Umbilical cord (tissue), 1 donor: ENCODE measurements at regions not wholly inside any gene's neighbourhood (a gene's known extent, or its start where the extent isn't known, plus 50 kb on each side); places are given as distances from the start of the nearest gene placed in this dataset.

ENCODE experiments used
- DNase-seq: peaks from one replicate; pipeline ENCODE4 v3.0.0-alpha.2; 2015; ENCODE audit warnings: low spot score

- DNase-seq = peak; percentile 23
Observed at GRCh38 chr14:98144964-98145363, 1127.0 kb downstream of the BCL11B start.

GRCh38 chr14:98146416-98146815, 1125.6 kb downstream of the BCL11B start:
- DNase-seq = no peak

- no peak for DNase-seq
Observed at GRCh38 chr14:98154254-98154653, 1117.7 kb downstream of the BCL11B start.

GRCh38 chr14:98156411-98156810, 1115.6 kb downstream of the BCL11B start:
- no peak for DNase-seq

DNA sequence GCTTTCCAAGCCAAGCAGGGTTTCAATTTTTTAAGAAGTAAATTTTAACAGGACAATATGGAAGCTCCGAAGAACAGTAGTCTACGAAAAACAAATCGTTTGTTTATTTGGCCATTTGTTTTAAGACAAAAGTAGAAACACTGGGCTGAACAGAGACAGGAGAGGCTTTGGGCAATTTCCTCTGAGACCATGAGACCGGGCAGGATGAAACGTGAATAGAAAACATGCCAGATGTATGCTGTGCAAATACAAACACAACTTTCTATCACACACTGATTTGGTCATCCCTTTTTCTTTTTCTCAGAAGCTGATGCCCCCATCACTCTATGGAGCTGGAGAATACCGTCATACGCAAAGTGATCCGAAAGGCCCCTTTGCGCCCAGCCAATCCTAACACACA, 1111.1 kb downstream of the BCL11B start:
- no peak for DNase-seq

DNA sequence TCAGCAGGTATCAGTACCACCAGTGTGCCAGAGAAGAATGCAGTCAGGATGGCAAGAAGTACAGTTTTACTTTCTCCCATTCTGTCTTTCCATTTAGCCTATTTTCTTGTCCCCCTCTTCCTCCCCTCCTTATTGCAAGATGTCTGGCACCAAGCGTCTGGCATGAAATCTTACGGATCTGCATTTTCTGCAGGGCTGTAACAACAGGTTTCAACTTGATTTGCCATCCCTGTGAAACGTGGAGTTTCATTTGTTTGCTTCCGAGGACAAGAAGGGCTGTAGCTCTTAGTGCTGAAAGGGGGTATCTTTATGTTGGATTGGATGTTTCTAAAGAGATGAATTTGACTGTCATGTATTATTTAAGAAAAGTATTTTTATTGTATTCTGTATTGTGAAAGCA, 1110.6 kb downstream of the BCL11B start:
- peak; percentile 24 for DNase-seq

- DNase-seq = no peak
Observed at GRCh38 chr14:98162856-98163805, 1108.9 kb downstream of the BCL11B start.

- DNase-seq = no peak
Observed at GRCh38 chr14:98163873-98164272, 1108.1 kb downstream of the BCL11B start.

- DNase-seq = no peak
Observed at GRCh38 chr14:98165976-98166375, 1106.0 kb downstream of the BCL11B start.

GRCh38 chr14:98167275-98167674, 1104.7 kb downstream of the BCL11B start:
- DNase-seq = no peak

DNA sequence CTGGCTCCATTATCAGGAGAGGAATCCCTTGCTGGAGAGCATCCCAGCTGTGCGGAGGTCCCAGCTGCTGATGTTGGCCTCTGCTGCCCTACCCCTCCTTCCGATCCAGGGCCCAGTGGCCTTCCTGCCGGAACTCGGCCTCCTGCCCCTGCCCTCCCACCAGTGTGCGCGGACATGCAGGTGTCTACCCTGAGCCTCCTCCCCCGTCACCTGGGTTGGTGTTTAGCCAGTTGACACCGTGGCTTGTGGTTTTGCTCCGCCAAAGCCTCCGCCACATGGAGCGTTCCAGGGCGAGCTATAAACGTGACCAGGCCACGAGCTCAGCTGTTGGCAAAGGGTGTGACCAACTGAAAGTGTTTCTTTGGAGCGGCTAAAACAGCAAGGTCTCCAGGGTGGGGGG, 1104.3 kb downstream of the BCL11B start:
- no peak for DNase-seq

DNA sequence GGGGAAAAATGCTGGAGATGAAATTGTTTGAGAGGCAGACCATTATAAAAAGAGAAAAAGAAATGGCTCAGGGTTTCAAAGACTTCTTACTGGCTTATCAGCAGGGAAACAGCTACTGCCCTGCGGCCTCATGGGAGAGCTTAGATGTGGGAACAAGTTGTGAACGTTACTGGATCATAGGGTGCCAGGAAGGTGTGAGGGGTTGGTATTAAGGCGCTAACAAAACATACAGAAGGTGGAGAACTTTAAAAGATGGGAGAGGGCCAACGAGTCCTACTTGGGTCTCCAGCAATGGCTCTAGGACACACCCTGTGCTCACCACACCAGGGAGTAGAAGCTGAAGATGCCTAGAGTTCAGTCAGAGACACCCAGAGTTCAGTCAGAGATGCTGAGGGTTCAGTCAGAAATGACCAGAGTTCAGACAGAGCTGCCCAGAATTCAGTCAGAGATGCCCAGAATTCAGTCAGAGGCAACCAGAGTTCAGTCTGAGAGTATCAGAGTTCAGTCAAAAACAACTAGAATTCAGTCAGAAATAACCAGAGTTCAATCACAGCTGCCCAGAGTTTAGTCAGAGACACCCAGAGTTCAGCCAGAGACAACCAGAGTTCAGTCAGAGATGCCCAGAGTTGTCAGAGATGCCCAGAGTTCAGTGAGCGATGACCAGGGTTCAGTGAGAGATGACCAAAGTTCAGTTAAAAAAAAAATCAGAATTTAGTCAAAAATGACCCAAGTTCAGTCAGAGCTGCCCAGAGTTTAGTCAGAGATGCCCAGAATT, 1103.6 kb downstream of the BCL11B start:
- DNase-seq = no peak

- DNase-seq = no peak
Observed at GRCh38 chr14:98169170-98169587, 1102.8 kb downstream of the BCL11B start.

DNA sequence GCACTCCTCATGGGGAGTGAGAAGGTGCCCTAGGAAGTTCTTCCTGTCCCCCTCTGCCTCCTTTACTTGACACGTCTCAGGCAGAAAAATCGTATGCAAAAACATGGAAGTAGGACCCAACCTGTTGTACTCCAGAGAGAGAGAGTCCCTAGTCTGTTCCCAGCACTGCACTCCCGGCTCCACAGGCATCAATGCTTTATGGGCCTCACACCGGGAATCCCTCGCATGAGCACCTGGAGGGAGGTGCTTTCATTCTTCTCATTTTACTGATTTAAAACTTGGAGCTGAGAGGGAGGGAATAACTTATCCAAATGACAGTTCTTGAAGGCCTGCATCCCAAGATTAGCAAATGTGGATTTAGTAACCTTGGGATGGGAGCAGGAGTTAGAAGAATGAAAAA, 1101.4 kb downstream of the BCL11B start:
- DNase-seq = no peak

DNA sequence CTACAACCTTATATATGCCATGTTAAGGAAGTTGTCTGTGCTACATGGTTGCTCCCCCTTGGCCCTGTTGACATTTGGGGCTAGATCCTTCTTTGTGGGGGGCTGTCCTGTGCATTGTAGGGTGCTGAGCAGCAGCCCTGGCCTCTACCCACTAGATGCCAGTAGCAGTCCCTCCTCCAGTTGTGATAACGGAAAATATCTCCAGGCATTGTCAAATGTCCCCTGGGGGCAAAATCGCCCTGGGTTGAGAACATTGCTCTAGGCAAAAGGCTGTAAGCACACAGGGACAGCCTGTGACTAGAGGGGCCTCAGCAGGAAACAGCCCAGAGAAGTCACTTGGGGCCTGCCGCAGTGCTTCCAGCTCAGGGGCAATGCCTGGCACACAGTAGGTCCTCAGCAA, 1100.3 kb downstream of the BCL11B start:
- no peak for DNase-seq

DNA sequence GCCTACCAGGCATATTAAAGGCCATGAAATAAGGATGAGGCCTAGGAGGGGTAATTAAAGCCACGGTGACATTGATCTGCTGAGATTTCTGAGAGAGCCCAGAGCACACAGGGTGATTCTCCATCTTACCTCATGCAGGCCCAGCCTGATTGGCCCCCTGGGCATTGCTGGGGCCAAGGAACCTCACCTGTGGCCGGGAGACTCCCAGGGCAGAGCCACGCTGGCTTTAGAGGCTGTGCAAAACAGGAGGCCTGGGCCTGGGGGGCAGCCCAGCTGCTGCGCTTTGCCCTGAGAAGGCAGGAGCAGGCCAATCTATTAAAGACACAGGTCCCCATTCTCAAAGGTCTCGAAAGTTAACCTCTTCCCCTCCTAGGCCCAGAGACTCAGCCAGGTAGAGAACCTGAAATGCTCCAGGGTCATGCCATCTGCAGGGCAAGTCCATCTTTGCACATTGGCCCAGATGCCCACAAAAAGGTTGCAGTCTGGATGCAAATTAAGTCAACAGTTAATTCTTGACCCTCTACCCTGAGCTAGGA, 1099.7 kb downstream of the BCL11B start:
- no peak for DNase-seq

DNA sequence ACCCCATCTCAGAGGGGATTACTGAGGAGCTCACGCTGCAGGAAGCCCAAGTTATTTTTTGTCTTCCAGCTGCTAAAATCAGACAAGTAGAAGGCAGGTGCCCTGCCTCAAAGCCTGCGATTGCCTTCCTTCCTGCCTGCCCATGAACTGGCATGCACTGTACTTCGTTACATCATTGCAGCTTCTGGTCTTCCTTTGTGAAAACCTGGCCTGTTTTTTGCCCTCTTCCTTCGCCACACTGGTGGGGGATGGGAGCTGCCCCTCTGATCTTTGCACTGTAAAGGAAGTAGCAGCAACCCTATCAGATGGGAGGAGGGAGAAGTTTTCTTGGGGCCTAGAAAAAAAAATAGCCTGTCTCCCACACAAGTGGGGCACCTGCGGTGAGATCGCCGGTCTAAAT, 1098.7 kb downstream of the BCL11B start:
- DNase-seq = no peak

DNA sequence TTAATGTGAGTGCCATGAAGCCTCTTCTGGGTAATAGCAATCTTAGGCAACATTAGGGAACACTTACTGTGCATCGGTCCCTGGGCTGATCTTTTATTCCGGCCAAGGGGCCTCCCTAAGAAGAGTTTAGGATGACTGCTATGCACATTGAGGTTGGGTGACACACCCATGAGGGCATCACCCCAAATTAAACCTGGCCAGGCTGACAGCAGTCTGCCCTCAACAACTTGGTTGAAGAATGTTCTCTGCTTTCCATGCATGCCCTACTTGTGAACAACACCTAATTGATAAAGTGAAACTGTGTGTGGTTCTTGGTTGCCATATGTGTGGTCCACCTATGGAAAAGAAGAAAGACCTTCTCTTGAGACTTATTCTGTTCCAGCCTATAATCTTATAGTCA, 1098.0 kb downstream of the BCL11B start:
- DNase-seq = no peak

- DNase-seq = no peak
Observed at GRCh38 chr14:98175436-98175835, 1096.6 kb downstream of the BCL11B start.

- DNase-seq = no peak
Observed at GRCh38 chr14:98175881-98176280, 1096.1 kb downstream of the BCL11B start.

- no peak for DNase-seq
Observed at GRCh38 chr14:98176892-98177291, 1095.1 kb downstream of the BCL11B start.

GRCh38 chr14:98177551-98177950, 1094.4 kb downstream of the BCL11B start:
- no peak for DNase-seq
